Stomach (tissue), 8 donors: ENCODE measurements at regions not wholly inside any gene's neighbourhood (a gene's known extent, or its start where the extent isn't known, plus 50 kb on each side); places are given as distances from the start of the nearest gene placed in this dataset.

Source experiments
- DNase-seq, 2 donors: peaks; one replicate each; pipeline versions ENCODE4 v3.0.0 to v3.0.0-alpha.2; 2013 to 2019
- H3K27ac ChIP-seq, 5 donors: fragments of 200-600 bp in 4 of 5; sonication (generic) in 4 of 5; one replicate each; pipeline ENCODE4 v1.5.1; 2013 to 2019; ENCODE audit warnings: mild to moderate bottlenecking in 1 of 5, moderate library complexity in 1 of 5
- H3K27me3 ChIP-seq, 3 donors: fragments of 200-600 bp; sonication (generic); one replicate each; pipeline ENCODE4 v1.5.1; 2017 to 2019; ENCODE audit warnings: mixed run types in 1 of 3
- H3K36me3 ChIP-seq, 4 donors: fragments of 200-600 bp; sonication (generic); 1 replicate in 3 of 4; 2 replicates in 1 of 4; pipeline ENCODE4 v1.5.1; 2016 to 2019
- H3K4me1 ChIP-seq, 4 donors: fragments of 200-600 bp; sonication (generic); one replicate each; pipeline ENCODE4 v1.5.1; 2016 to 2019
- H3K4me3 ChIP-seq, 4 donors: fragments of 200-600 bp; sonication (generic) in 3 of 4; one replicate each; pipeline ENCODE4 v1.5.1; 2016 to 2019; ENCODE audit warnings: mild to moderate bottlenecking in 1 of 4
- H3K9me3 ChIP-seq, 4 donors: fragments of 200-600 bp; sonication (generic); one replicate each; pipeline ENCODE4 v1.5.1; 2016 to 2019
- EP300 ChIP-seq: sonication (generic); formaldehyde crosslinking; IDR thresholded peaks from one replicate; pipeline ENCODE4 v1.6.1; 2017; ENCODE audit warnings: antibody characterized with exemption
- POLR2A ChIP-seq, 4 donors: fragments of 450-650 bp; IDR thresholded peaks; one replicate each; pipeline ENCODE4 v1.6.1; 2016; ENCODE audit warnings: antibody characterized with exemption in 4 of 4, control low read depth in 2 of 4, mild to moderate bottlenecking in 1 of 4, moderate library complexity in 1 of 4
- POLR2AphosphoS5 ChIP-seq, 3 donors: sonication (generic); formaldehyde crosslinking; IDR thresholded peaks; one replicate each; pipeline ENCODE4 v1.6.1; 2016; ENCODE audit warnings: antibody characterized with exemption in 3 of 3
- WGBS, 5 donors: extraction: QIAGEN DNeasy Blood & Tissue Kit in 3 of 5; methylation state at CpG; one replicate each; pipeline versions ENCODE4 v1.1.5 to v1.1.7; 2013 to 2018; 5-methylcytosine and 5-hydroxymethylcytosine counted together
- intact Hi-C: fragments of 100-400 bp; cut with DNase I; formaldehyde crosslinking; loops from one replicate; pipeline ENCODE4 v1.15.1; 2023; ENCODE audit warnings: low total_unique reads
- TF ChIP-seq, protein P1 (sequence below), 7 experiments: fragments of 450-650 bp in 4 of 7; fragments of 200-600 bp in 3 of 7; sonication (generic) in 3 of 7; IDR thresholded peaks; one replicate each; pipeline ENCODE4 v1.5.1; 2016 to 2019; ENCODE audit warnings: antibody characterized with exemption in 7 of 7, control low read depth in 2 of 7, mild to moderate bottlenecking in 1 of 7
- donor health status: healthy with polysubstance abuse.
- donor health status: Bipolar disorder and iron deficiency.
- donor health status: healthy.

DNA sequence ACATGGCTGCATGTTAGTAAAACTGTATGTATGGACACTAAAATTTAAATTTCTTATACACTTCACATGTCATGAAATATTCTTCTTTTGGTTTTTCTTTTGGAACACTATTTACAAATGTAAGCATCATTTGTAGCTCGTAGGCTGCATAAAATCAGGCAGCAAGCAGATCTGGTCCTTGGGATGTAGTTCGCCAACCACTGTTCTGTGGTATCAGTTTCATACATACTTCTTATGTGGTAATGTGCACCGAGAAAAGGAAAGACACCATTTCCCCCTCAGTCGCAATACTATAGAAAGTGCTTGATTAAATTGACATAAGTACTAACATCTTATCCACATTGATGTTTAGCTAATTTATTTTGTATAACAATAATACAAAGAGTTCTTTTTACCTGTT, 274.4 kb upstream of the VCX start:
- intact Hi-C loops = no loop called here
- Histone ChIP-seq H3K27ac (no peak overlapping the region), H3K4me1 (no peaks in the 10 kb centered on the region), H3K9me3 (no peaks in the 10 kb centered on the region), H3K27me3 (no peaks in the 10 kb centered on the region), H3K36me3 (no peaks in the 10 kb centered on the region), H3K4me3 (no peak overlapping the region)
- WGBS, 5 donors = 76 to 86% (median 83%) methylated on average over 4 of the region's 4 CpGs
- no peak for TF ChIP-seq POLR2AphosphoS5 (IDR thresholded peaks at IDR 0.05)
- no peak for TF ChIP-seq POLR2A (IDR thresholded peaks at IDR 0.05)
- TF ChIP-seq EP300 = no peak
- TF ChIP-seq, protein P1, sequence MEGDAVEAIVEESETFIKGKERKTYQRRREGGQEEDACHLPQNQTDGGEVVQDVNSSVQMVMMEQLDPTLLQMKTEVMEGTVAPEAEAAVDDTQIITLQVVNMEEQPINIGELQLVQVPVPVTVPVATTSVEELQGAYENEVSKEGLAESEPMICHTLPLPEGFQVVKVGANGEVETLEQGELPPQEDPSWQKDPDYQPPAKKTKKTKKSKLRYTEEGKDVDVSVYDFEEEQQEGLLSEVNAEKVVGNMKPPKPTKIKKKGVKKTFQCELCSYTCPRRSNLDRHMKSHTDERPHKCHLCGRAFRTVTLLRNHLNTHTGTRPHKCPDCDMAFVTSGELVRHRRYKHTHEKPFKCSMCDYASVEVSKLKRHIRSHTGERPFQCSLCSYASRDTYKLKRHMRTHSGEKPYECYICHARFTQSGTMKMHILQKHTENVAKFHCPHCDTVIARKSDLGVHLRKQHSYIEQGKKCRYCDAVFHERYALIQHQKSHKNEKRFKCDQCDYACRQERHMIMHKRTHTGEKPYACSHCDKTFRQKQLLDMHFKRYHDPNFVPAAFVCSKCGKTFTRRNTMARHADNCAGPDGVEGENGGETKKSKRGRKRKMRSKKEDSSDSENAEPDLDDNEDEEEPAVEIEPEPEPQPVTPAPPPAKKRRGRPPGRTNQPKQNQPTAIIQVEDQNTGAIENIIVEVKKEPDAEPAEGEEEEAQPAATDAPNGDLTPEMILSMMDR (IDR thresholded peaks at IDR 0.05) = no peak
- no peak for DNase-seq

DNA sequence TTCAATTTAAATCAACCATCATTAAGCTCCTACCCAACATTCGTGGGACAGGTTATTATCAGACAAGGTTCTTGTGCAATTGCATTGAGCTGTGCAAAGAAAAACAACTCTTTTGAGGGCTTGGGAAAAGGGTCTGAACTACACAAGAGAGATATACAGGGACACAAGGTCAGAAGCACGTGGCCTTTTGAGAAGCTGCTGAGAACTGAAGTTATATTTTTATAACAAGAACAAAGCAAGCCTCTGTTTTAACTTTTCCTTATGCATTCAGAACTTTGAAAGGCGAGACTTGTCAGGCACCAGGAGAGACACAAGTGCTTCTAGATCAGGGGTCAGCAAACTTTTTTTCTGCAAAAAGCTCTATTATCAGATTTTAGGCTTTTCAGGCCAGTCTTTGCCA, 274.8 kb upstream of the VCX start:
- no peak for DNase-seq
- no peaks in the 10 kb centered on the region for H3K36me3 ChIP-seq
- TF ChIP-seq, protein P1 (IDR thresholded peaks at IDR 0.05) = no peak
- no peak for TF ChIP-seq POLR2A (IDR thresholded peaks at IDR 0.05)
- TF ChIP-seq EP300 = no peak
- TF ChIP-seq POLR2AphosphoS5 (IDR thresholded peaks at IDR 0.05) = no peak
- H3K9me3 ChIP-seq = no peaks in the 10 kb centered on the region
- no peaks in the 10 kb centered on the region for H3K27me3 ChIP-seq
- no peak overlapping the region for H3K27ac ChIP-seq
- H3K4me3 ChIP-seq = no peak overlapping the region
- 34 to 43% (median 40%) methylated on average over 3 of the region's 3 CpGs for WGBS, 5 donors
- intact Hi-C loops = no loop called here
- no peaks in the 10 kb centered on the region for H3K4me1 ChIP-seq

DNA sequence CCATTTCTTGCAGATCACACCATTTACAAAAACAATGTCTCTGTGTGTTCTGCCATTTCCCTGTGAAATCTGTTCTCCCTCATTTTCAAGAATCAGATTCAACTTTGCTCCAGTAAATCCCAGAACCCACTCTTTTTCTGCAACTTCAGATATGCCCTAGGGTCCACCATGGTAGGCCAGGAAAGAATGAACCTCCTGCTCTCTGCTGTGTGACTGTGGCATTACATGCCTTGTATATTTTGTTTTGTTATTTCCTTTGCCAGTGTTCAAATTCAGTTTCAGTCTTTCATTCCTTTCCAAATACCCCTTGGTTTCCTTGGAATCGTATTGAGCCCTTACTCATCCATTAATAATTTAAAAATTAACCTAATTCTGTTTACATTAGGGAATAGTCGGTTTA, 290.2 kb upstream of the VCX start:
- Histone ChIP-seq H3K9me3 (no peaks in the 10 kb centered on the region), H3K4me1 (no peaks in the 10 kb centered on the region), H3K36me3 (no peaks in the 10 kb centered on the region), H3K27me3 (no peaks in the 10 kb centered on the region), H3K27ac (no peak overlapping the region), H3K4me3 (no peak overlapping the region)
- no peak for DNase-seq
- 51 to 72% (median 60%) methylated on average over 2 of the region's 2 CpGs for WGBS, 5 donors
- TF ChIP-seq POLR2AphosphoS5 (IDR thresholded peaks at IDR 0.05) = no peak
- TF ChIP-seq, protein P1 (IDR thresholded peaks at IDR 0.05) = no peak
- TF ChIP-seq EP300 = no peak
- no peak for TF ChIP-seq POLR2A (IDR thresholded peaks at IDR 0.05)
- intact Hi-C loops = no loop called here

DNA sequence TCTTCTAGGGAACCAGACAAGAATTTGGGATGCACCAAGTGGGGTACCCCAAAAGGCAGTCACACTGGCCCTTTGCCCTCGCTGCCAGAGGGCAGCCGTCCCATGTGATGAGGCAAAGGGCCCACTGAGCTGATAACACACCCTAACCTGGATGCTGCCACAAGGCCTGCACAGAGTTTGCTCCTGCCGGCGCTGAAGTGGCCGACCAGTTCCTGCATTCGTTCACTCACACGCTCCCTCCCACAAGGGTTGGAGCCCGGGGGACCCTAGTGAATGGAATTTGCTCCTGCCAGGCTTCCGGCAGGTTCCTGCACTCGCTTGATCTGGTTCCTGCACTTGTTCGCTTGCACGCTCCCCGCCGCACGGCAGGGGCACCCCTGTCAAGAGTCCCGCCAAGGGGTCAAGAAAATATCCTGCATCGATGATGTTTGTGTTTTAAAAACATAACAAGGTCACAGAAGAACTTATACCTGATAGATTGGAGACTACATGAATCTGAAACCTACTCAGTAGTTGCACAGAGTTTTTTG, 296.4 kb upstream of the VCX start:
- DNase-seq = no peak
- Histone ChIP-seq H3K4me1 (no peaks in the 10 kb centered on the region), H3K27me3 (no peaks in the 10 kb centered on the region), H3K36me3 (no peaks in the 10 kb centered on the region), H3K27ac (no peak overlapping the region), H3K9me3 (no peaks in the 10 kb centered on the region), H3K4me3 (no peak overlapping the region)
- WGBS, 5 donors = 92 to 95% (median 93%) methylated on average over 16 to 17 of the region's 17 CpGs
- no peak for TF ChIP-seq POLR2AphosphoS5 (IDR thresholded peaks at IDR 0.05)
- TF ChIP-seq EP300 = no peak
- TF ChIP-seq POLR2A (IDR thresholded peaks at IDR 0.05) = no peak
- TF ChIP-seq, protein P1 (IDR thresholded peaks at IDR 0.05) = no peak
- intact Hi-C loops = no loop called here
